ENCODE measurements at regions not wholly inside any gene's neighbourhood (a gene's known extent, or its start where the extent isn't known, plus 50 kb on each side); places are given as distances from the start of the nearest gene placed in this dataset.

- H3K4me3 ChIP-seq (ENCODE audit: low read length), result no peak overlapping the region
- DNase-seq (ENCODE audit: low read depth, low spot score), result no peak
Observed at GRCh38 chr10:8216893-8217292, 162.4 kb downstream of the GATA3 start.

GRCh38 chr10:8221451-8221850 lies 167.0 kb downstream of the GATA3 start:
- no peak overlapping the region for H3K4me3 ChIP-seq (ENCODE audit: low read length)
- no peak for DNase-seq (ENCODE audit: low read depth, low spot score)

GRCh38 chr10:8224591-8224990 lies 170.1 kb downstream of the GATA3 start:
- no peak for DNase-seq (ENCODE audit: low read depth, low spot score)

GRCh38 chr10:8225187-8225586 lies 170.7 kb downstream of the GATA3 start:
- no peak overlapping the region for H3K4me3 ChIP-seq (ENCODE audit: low read length)
- DNase-seq (ENCODE audit: low read depth, low spot score), result no peak

More at GRCh38 chr10:8224591-8224990, 170.1 kb downstream of the GATA3 start:
- no peak overlapping the region for H3K4me3 ChIP-seq (ENCODE audit: low read length)

- no peak overlapping the region for H3K4me3 ChIP-seq (ENCODE audit: low read length)
- DNase-seq (ENCODE audit: low read depth, low spot score), result no peak
Observed at GRCh38 chr10:8227246-8227645, 172.8 kb downstream of the GATA3 start.

GRCh38 chr10:8229153-8229552 lies 174.7 kb downstream of the GATA3 start:
- DNase-seq (ENCODE audit: low read depth, low spot score), result no peak
- no peak overlapping the region for H3K4me3 ChIP-seq (ENCODE audit: low read length)

GRCh38 chr10:8230902-8231301 lies 176.4 kb downstream of the GATA3 start:
- peak; percentile 74 for DNase-seq (ENCODE audit: low read depth, low spot score)
- no peak overlapping the region for H3K4me3 ChIP-seq (ENCODE audit: low read length)

GRCh38 chr10:8233049-8233448 lies 178.6 kb downstream of the GATA3 start:
- no peak overlapping the region for H3K4me3 ChIP-seq (ENCODE audit: low read length)

GRCh38 chr10:8233832-8234259 lies 179.4 kb downstream of the GATA3 start:
- DNase-seq (ENCODE audit: low read depth, low spot score), result no peak
- no peak overlapping the region for H3K4me3 ChIP-seq (ENCODE audit: low read length)

More at GRCh38 chr10:8233049-8233448, 178.6 kb downstream of the GATA3 start:
- no peak for DNase-seq (ENCODE audit: low read depth, low spot score)

- DNase-seq (ENCODE audit: low read depth, low spot score), result no peak
- no peak overlapping the region for H3K4me3 ChIP-seq (ENCODE audit: low read length)
Observed at GRCh38 chr10:8235253-8236027, 181.0 kb downstream of the GATA3 start.

- H3K4me3 ChIP-seq (ENCODE audit: low read length), result no peak overlapping the region
- peak; percentile 50 for DNase-seq (ENCODE audit: low read depth, low spot score)
Observed at GRCh38 chr10:8238986-8239385, 184.5 kb downstream of the GATA3 start.

GRCh38 chr10:8240861-8241260 lies 186.4 kb downstream of the GATA3 start:
- no peak overlapping the region for H3K4me3 ChIP-seq (ENCODE audit: low read length)
- DNase-seq (ENCODE audit: low read depth, low spot score), result no peak

- DNase-seq (ENCODE audit: low read depth, low spot score), result no peak
Observed at GRCh38 chr10:8242295-8242872, 187.9 kb downstream of the GATA3 start.

GRCh38 chr10:8245131-8245813 lies 190.8 kb downstream of the GATA3 start:
- DNase-seq (ENCODE audit: low read depth, low spot score), result peak; percentile 94
- peak overlapping the region; percentile 23 for H3K4me3 ChIP-seq (ENCODE audit: low read length)

More at GRCh38 chr10:8242295-8242872, 187.9 kb downstream of the GATA3 start:
- no peak overlapping the region for H3K4me3 ChIP-seq (ENCODE audit: low read length)

GRCh38 chr10:8245814-8246142 lies 191.3 kb downstream of the GATA3 start:
- peak overlapping the region; percentile 23 for H3K4me3 ChIP-seq (ENCODE audit: low read length)

GRCh38 chr10:8246548-8246947 lies 192.1 kb downstream of the GATA3 start:
- DNase-seq (ENCODE audit: low read depth, low spot score), result no peak
- H3K4me3 ChIP-seq (ENCODE audit: low read length), result no peak overlapping the region

More at GRCh38 chr10:8245814-8246142, 191.3 kb downstream of the GATA3 start:
- DNase-seq (ENCODE audit: low read depth, low spot score), result no peak

- no peak overlapping the region for H3K4me3 ChIP-seq (ENCODE audit: low read length)
- no peak for DNase-seq (ENCODE audit: low read depth, low spot score)
Observed at GRCh38 chr10:8247191-8247590, 192.7 kb downstream of the GATA3 start.

GRCh38 chr10:8248868-8249267 lies 194.4 kb downstream of the GATA3 start:
- H3K4me3 ChIP-seq (ENCODE audit: low read length), result no peak overlapping the region
- DNase-seq (ENCODE audit: low read depth, low spot score), result no peak

GRCh38 chr10:8254350-8254749 lies 199.9 kb downstream of the GATA3 start:
- no peak for DNase-seq (ENCODE audit: low read depth, low spot score)
- H3K4me3 ChIP-seq (ENCODE audit: low read length), result no peak overlapping the region

GRCh38 chr10:8255301-8255700 lies 200.8 kb downstream of the GATA3 start:
- H3K4me3 ChIP-seq (ENCODE audit: low read length), result no peak overlapping the region
- DNase-seq (ENCODE audit: low read depth, low spot score), result no peak
